Mesendoderm (in vitro differentiated cells): ENCODE measurements at regions not wholly inside any gene's neighbourhood (a gene's known extent, or its start where the extent isn't known, plus 50 kb on each side); places are given as distances from the start of the nearest gene placed in this dataset.

Experiments
- DNase-seq: peaks from one replicate; pipeline ENCODE4 v3.0.0; 2013
- H2AK5ac ChIP-seq: 2 replicates; pipeline ENCODE4 v1.6.1; 2013; ENCODE audit warnings: low read length, inconsistent platforms
- H2BK120ac ChIP-seq: 2 replicates; pipeline ENCODE4 v1.6.1; 2013; ENCODE audit warnings: low read depth, mild to moderate bottlenecking, low read length, moderate library complexity, mixed read lengths
- H2BK15ac ChIP-seq: replicated peaks from 2 replicates; pipeline ENCODE4 v1.6.1; 2013; ENCODE audit warnings: low read depth, mild to moderate bottlenecking, moderate library complexity
- H2BK5ac ChIP-seq: 2 replicates; pipeline ENCODE4 v1.6.1; 2013; ENCODE audit warnings: low read length, inconsistent platforms
- H3K18ac ChIP-seq: 2 replicates; pipeline ENCODE4 v1.6.1; 2013; ENCODE audit warnings: mild to moderate bottlenecking, low read length, mixed read lengths
- H3K23ac ChIP-seq: one replicate; pipeline ENCODE4 v1.6.1; 2013; ENCODE audit warnings: low read length
- H3K27ac ChIP-seq: 2 replicates; pipeline ENCODE4 v1.5.1; 2013; ENCODE audit warnings: low read depth, mild to moderate bottlenecking, inconsistent platforms, low read length, moderate library complexity
- H3K27me3 ChIP-seq: 2 replicates; pipeline ENCODE4 v1.6.1; 2013; ENCODE audit warnings: low read length, control low read depth, mild to moderate bottlenecking, inconsistent platforms; ENCODE audit not compliant: insufficient read depth, poor library complexity
- H3K36me3 ChIP-seq: 2 replicates; pipeline ENCODE4 v1.6.1; 2013; ENCODE audit warnings: low read length, inconsistent platforms; ENCODE audit not compliant: control insufficient read depth, insufficient read depth
- H3K4ac ChIP-seq: one replicate; pipeline ENCODE4 v1.6.1; 2013; ENCODE audit warnings: low read depth, mild to moderate bottlenecking, low read length, moderate library complexity
- H3K4me1 ChIP-seq: 2 replicates; pipeline ENCODE4 v1.6.1; 2013; ENCODE audit warnings: low read depth, low read length, inconsistent platforms; ENCODE audit not compliant: control insufficient read depth
- H3K4me2 ChIP-seq: 2 replicates; pipeline ENCODE4 v1.6.1; 2013; ENCODE audit warnings: low read length
- H3K4me3 ChIP-seq: 2 replicates; pipeline ENCODE4 v1.5.1; 2013; ENCODE audit warnings: mild to moderate bottlenecking, low read length
- H3K56ac ChIP-seq: one replicate; pipeline ENCODE4 v1.6.1; 2013; ENCODE audit warnings: low read length
- H3K79me1 ChIP-seq: 2 replicates; pipeline ENCODE4 v1.6.1; 2013; ENCODE audit warnings: low read length, inconsistent platforms
- H3K79me2 ChIP-seq: 2 replicates; pipeline ENCODE4 v1.6.1; 2013; ENCODE audit warnings: mild to moderate bottlenecking, low read length; ENCODE audit not compliant: control insufficient read depth, insufficient read depth
- H3K9ac ChIP-seq: 2 replicates; pipeline ENCODE4 v1.6.1; 2013; ENCODE audit warnings: low read length, inconsistent platforms
- H4K5ac ChIP-seq: one replicate; pipeline ENCODE4 v1.6.1; 2013; ENCODE audit warnings: low read length
- H4K8ac ChIP-seq: one replicate; pipeline ENCODE4 v1.6.1; 2013; ENCODE audit warnings: low read depth, mild to moderate bottlenecking, control low read depth, low read length, moderate library complexity
- WGBS: extraction: QIAGEN DNeasy Blood & Tissue Kit; methylation state at CpG from one replicate; pipeline ENCODE4 v1.1.7; 2013; ENCODE audit warnings: low lambda C conversion rate, missing lambda C conversion rate; ENCODE audit not compliant: insufficient coverage; ENCODE audit errors: extremely low coverage; 5-methylcytosine and 5-hydroxymethylcytosine counted together

DNA sequence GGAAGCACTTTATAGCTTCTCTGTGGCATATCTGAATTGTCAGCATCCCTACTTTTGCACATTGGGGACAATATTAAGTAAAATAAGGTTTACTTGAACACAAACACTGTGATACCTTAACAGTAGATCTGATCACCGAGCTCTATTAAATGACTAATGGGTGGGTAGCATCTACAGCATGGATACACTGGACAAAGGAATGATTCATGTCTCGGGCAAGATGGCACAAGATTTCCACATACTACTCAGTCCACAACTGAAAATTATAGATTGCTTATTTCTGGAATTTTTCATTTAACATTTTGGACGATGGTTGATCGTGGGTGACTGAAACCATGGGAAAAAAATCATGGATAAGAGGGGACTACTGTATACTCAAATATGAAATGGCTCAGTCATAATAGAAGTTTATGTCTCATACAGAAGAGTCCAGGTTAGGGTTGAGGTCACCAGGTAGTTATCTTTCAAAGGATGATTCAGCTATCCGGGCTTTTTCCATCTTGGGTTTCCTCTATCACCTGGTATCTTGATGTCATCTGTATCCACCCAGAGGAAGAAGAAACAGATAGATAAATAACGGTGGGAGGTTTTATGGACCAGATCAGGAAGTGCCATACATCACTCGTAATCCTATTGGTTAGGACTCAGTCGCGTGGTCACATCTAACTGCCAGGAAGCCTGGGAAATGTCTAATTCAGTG, 320.0 kb upstream of the RARB start:
- no peak overlapping the region for H3K23ac ChIP-seq
- no peak overlapping the region for H2BK15ac ChIP-seq
- no peak overlapping the region for H3K9ac ChIP-seq
- H3K4ac ChIP-seq, result no peak overlapping the region
- H3K56ac ChIP-seq, result no peak overlapping the region
- no peak overlapping the region for H4K5ac ChIP-seq
- H3K79me1 ChIP-seq, result no peaks in the 10 kb centered on the region
- H3K4me1 ChIP-seq, result no peaks in the 10 kb centered on the region
- H4K8ac ChIP-seq, result no peak overlapping the region
- H3K79me2 ChIP-seq, result no peaks in the 10 kb centered on the region
- no peak overlapping the region for H3K27ac ChIP-seq
- no peaks in the 10 kb centered on the region for H3K36me3 ChIP-seq
- H3K4me2 ChIP-seq, result no peak overlapping the region
- no peaks in the 10 kb centered on the region for H3K27me3 ChIP-seq
- DNase-seq, result peak; percentile 43
- no peak overlapping the region for H2AK5ac ChIP-seq
- WGBS, result no CpG with 5 or more reads among the region's 9 CpGs
- H3K18ac ChIP-seq, result no peak overlapping the region
- H3K4me3 ChIP-seq, result no peak overlapping the region
- no peak overlapping the region for H2BK120ac ChIP-seq
- no peak overlapping the region for H2BK5ac ChIP-seq

DNA sequence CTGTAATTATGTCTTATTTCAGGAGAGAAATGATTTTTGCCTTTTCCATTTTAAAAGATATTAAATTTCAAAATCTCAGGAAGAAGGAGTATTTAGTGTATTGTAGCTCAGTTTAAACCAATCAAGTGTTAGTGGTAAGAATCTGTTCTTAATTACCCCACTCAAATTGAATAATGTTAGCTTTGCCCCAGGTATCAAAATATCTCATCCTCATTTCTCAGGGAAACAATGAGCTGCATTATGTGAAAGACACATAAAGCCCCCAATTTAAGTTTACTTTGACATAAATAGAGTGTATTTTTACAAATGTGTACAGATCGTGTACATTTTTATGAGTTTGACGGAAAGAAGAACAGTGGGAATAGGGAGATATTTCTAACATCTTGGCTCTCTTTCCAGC, 317.4 kb upstream of the RARB start:
- Histone ChIP-seq H4K5ac (no peak overlapping the region), H3K36me3 (no peaks in the 10 kb centered on the region), H3K27me3 (no peaks in the 10 kb centered on the region), H3K23ac (no peak overlapping the region), H2BK120ac (no peak overlapping the region), H3K4me3 (no peak overlapping the region), H3K27ac (no peak overlapping the region), H3K4me2 (no peak overlapping the region), H3K56ac (no peak overlapping the region), H3K4ac (no peak overlapping the region), H3K4me1 (no peaks in the 10 kb centered on the region), H3K9ac (no peak overlapping the region), H2AK5ac (no peak overlapping the region), H3K18ac (no peak overlapping the region), H3K79me2 (no peaks in the 10 kb centered on the region), H3K79me1 (no peaks in the 10 kb centered on the region), H2BK5ac (no peak overlapping the region), H2BK15ac (no peak overlapping the region), H4K8ac (no peak overlapping the region)
- no CpG with 5 or more reads among the region's 2 CpGs for WGBS
- no peak for DNase-seq

GRCh38 chr3:25113891-25114290, 314.2 kb upstream of the RARB start:
- Histone ChIP-seq H3K36me3 (no peaks in the 10 kb centered on the region), H3K27ac (no peak overlapping the region), H2BK5ac (no peak overlapping the region), H3K4me1 (no peaks in the 10 kb centered on the region), H3K23ac (no peak overlapping the region), H3K4me2 (no peak overlapping the region), H3K56ac (no peak overlapping the region), H3K4ac (no peak overlapping the region), H4K5ac (no peak overlapping the region), H3K4me3 (no peak overlapping the region), H4K8ac (no peak overlapping the region), H2BK15ac (no peak overlapping the region), H3K18ac (no peak overlapping the region), H3K9ac (no peak overlapping the region), H3K79me2 (no peaks in the 10 kb centered on the region), H2AK5ac (no peak overlapping the region), H2BK120ac (no peak overlapping the region), H3K27me3 (no peaks in the 10 kb centered on the region), H3K79me1 (no peaks in the 10 kb centered on the region)
- no peak for DNase-seq
- WGBS, result no CpG with 5 or more reads among the region's 1 CpG

- Histone ChIP-seq H2BK120ac (no peak overlapping the region), H4K5ac (no peak overlapping the region), H4K8ac (no peak overlapping the region), H3K79me1 (no peaks in the 10 kb centered on the region), H3K18ac (no peak overlapping the region), H3K79me2 (no peaks in the 10 kb centered on the region), H3K23ac (no peak overlapping the region), H3K36me3 (no peaks in the 10 kb centered on the region), H3K4ac (no peak overlapping the region), H2BK5ac (no peak overlapping the region), H3K56ac (no peak overlapping the region), H2BK15ac (no peak overlapping the region), H2AK5ac (no peak overlapping the region), H3K4me2 (no peak overlapping the region), H3K4me3 (no peak overlapping the region), H3K27me3 (no peaks in the 10 kb centered on the region), H3K9ac (no peak overlapping the region), H3K27ac (no peak overlapping the region), H3K4me1 (no peaks in the 10 kb centered on the region)
- no CpG with 5 or more reads among the region's 2 CpGs for WGBS
- no peak for DNase-seq
These were observed 313.5 kb upstream of the RARB start for GRCh38 chr3:25114532-25114931.

DNA sequence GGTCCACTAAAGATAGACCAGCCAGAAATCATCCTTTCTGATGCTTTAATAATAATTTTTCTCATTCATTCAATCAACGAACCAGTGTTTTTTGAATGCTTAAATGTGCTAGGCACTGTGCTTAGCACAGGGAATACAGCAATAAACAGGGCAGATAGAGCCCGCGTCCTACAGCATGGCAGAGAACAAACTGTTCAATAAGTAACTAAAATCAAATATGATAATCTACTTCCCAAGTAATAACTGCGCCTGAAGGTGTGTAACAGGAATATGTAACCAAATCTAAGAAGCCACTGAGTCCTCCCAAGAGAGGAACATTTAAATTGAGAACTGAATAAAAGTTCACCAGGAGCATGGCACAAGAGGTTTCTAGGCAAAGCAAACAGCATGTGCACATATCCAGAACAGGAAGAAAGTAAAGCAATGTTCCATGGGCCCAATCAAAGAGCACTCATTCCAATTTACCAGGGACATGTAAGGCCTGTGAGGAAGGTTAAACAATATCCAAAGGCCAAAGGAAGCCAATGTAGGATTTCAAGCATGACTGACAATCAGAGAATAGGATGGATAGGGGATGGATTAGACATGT, 311.0 kb upstream of the RARB start:
- no peak overlapping the region for H3K4ac ChIP-seq
- H3K27ac ChIP-seq, result no peak overlapping the region
- no peaks in the 10 kb centered on the region for H3K79me2 ChIP-seq
- no peak overlapping the region for H2BK5ac ChIP-seq
- no peak overlapping the region for H3K18ac ChIP-seq
- H2AK5ac ChIP-seq, result no peak overlapping the region
- H3K79me1 ChIP-seq, result no peaks in the 10 kb centered on the region
- no peak overlapping the region for H3K9ac ChIP-seq
- no peak overlapping the region for H3K23ac ChIP-seq
- no peak overlapping the region for H4K8ac ChIP-seq
- H3K4me3 ChIP-seq, result no peak overlapping the region
- H3K56ac ChIP-seq, result no peak overlapping the region
- no peak overlapping the region for H2BK120ac ChIP-seq
- H3K36me3 ChIP-seq, result no peaks in the 10 kb centered on the region
- no peak overlapping the region for H4K5ac ChIP-seq
- no CpG with 5 or more reads among the region's 4 CpGs for WGBS
- no peaks in the 10 kb centered on the region for H3K4me1 ChIP-seq
- no peak for DNase-seq
- no peak overlapping the region for H2BK15ac ChIP-seq
- no peaks in the 10 kb centered on the region for H3K27me3 ChIP-seq
- H3K4me2 ChIP-seq, result no peak overlapping the region

DNA sequence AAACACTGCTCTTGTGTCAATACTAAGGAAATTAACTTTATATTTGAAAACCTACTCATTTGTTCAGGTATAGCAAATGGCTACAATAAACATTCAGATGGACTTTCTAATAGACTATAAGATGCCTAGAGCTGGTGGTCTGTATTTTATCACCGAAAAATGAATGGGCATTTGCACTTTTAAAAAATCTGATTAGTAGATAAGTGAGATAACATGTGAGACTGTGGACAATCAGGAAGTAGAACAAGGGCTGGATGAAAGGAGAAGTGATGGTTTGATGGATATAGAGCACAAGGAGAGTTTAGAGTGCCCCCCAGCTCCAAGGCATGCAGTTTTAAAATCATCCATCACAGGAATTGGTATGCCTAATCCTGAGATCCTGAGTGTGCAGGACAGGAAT, 308.4 kb upstream of the RARB start:
- Histone ChIP-seq H4K8ac (no peak overlapping the region), H3K23ac (no peak overlapping the region), H4K5ac (no peak overlapping the region), H3K4me3 (no peak overlapping the region), H3K4me1 (no peaks in the 10 kb centered on the region), H3K27ac (no peak overlapping the region), H3K79me2 (no peaks in the 10 kb centered on the region), H3K4me2 (no peak overlapping the region), H3K9ac (no peak overlapping the region), H3K18ac (no peak overlapping the region), H3K79me1 (no peaks in the 10 kb centered on the region), H2AK5ac (no peak overlapping the region), H2BK120ac (no peak overlapping the region), H3K56ac (no peak overlapping the region), H3K36me3 (no peaks in the 10 kb centered on the region), H3K27me3 (no peaks in the 10 kb centered on the region), H2BK5ac (no peak overlapping the region), H2BK15ac (no peak overlapping the region), H3K4ac (no peak overlapping the region)
- DNase-seq, result no peak
- no CpG with 5 or more reads among the region's 1 CpG for WGBS
